CD4-positive, alpha-beta T cell (primary cell): ENCODE measurements at regions not wholly inside any gene's neighbourhood (a gene's known extent, or its start where the extent isn't known, plus 50 kb on each side); places are given as distances from the start of the nearest gene placed in this dataset.

ENCODE experiments used
- ATAC-seq: fragments of 200-7000 bp; cut with Tn5 transposase; one replicate; pipeline ENCODE4 v1.10.0; 2022; ENCODE audit warnings: mild to moderate bottlenecking; ENCODE audit not compliant: poor library complexity
- CTCF ChIA-PET: fragments of 350-600 bp; sonication (Branson Sonifier 250); formaldehyde crosslinking; loops from one replicate; lab custom pipeline; 2021; ENCODE audit warnings: antibody characterized with exemption, inconsistent platforms; lab: Charles Lee
- POLR2A ChIA-PET: fragments of 350-600 bp; sonication (Branson Sonifier 250); formaldehyde crosslinking; loops from one replicate; lab custom pipeline; 2021; ENCODE audit warnings: antibody characterized with exemption, inconsistent platforms; lab: Charles Lee
- DNase-seq, 14 experiments: peaks; one replicate each; pipeline ENCODE4 v3.0.0-alpha.2; 2013 to 2020; ENCODE audit warnings: mixed read lengths in 2 of 14
- H3K27ac ChIP-seq, 2 donors: one replicate each; pipeline versions ENCODE4 v1.5.1 to v1.7.0; 2013; ENCODE audit warnings: low read length in 2 of 2, low read depth in 1 of 2, mild to moderate bottlenecking in 1 of 2
- H3K27me3 ChIP-seq, 2 experiments: 1 replicate in 1 of 2; 2 replicates in 1 of 2; pipeline versions ENCODE4 v1.6.1 to v1.7.0; 2013; ENCODE audit warnings: low read length in 2 of 2, control low read depth in 1 of 2, mild to moderate bottlenecking in 1 of 2, moderate library complexity in 1 of 2; ENCODE audit not compliant: insufficient read depth in 2 of 2, control insufficient read depth in 1 of 2
- H3K36me3 ChIP-seq: one replicate; pipeline ENCODE4 v1.6.1; 2013; ENCODE audit warnings: low read length, control low read depth; ENCODE audit not compliant: insufficient read depth
- H3K4me1 ChIP-seq: one replicate; pipeline ENCODE4 v1.6.1; 2013; ENCODE audit warnings: low read length, control low read depth; ENCODE audit not compliant: insufficient read depth
- H3K4me3 ChIP-seq: one replicate; pipeline ENCODE4 v1.5.1; 2013; ENCODE audit warnings: mild to moderate bottlenecking, low read length, moderate library complexity
- H3K9me3 ChIP-seq, 2 experiments: 1 replicate in 1 of 2; 2 replicates in 1 of 2; pipeline versions ENCODE4 v1.6.1 to v1.7.0; 2013; ENCODE audit warnings: low read length in 2 of 2, mild to moderate bottlenecking in 2 of 2, control low read depth in 1 of 2, moderate library complexity in 1 of 2; ENCODE audit not compliant: control insufficient read depth in 1 of 2, insufficient read depth in 1 of 2
- H3K27ac Mint-ChIP-seq: one replicate; pipeline ENCODE4 v1.8.0; 2020; ENCODE audit warnings: mixed read lengths
- H3K27me3 Mint-ChIP-seq: one replicate; pipeline ENCODE4 v1.8.0; 2021; ENCODE audit warnings: mixed read lengths
- H3K36me3 Mint-ChIP-seq: one replicate; pipeline ENCODE4 v1.8.0; 2021; ENCODE audit warnings: low read depth, mixed read lengths
- H3K4me1 Mint-ChIP-seq: one replicate; pipeline ENCODE4 v1.8.0; 2021; ENCODE audit warnings: low read depth, mixed read lengths
- H3K4me3 Mint-ChIP-seq: one replicate; pipeline ENCODE4 v1.8.0; 2020; ENCODE audit warnings: mild to moderate bottlenecking, mixed read lengths
- H3K9me3 Mint-ChIP-seq: one replicate; pipeline ENCODE4 v1.8.0; 2020; ENCODE audit warnings: mixed read lengths
- intact Hi-C, 2 experiments: fragments of 100-400 bp; cut with DNase I in 1 of 2; cut with micrococcal nuclease in 1 of 2; formaldehyde crosslinking; loops; one replicate each; pipeline versions ENCODE4 v1.15.1 to v1.9.0; 2023 to 2025; cut with DNase I, micrococcal nuclease
- TF ChIP-seq, protein P1 (sequence below): fragments of 200-600 bp; IDR thresholded peaks from one replicate; pipeline ENCODE4 v1.8.0; 2022; ENCODE audit warnings: antibody characterized with exemption, mild to moderate bottlenecking

DNA sequence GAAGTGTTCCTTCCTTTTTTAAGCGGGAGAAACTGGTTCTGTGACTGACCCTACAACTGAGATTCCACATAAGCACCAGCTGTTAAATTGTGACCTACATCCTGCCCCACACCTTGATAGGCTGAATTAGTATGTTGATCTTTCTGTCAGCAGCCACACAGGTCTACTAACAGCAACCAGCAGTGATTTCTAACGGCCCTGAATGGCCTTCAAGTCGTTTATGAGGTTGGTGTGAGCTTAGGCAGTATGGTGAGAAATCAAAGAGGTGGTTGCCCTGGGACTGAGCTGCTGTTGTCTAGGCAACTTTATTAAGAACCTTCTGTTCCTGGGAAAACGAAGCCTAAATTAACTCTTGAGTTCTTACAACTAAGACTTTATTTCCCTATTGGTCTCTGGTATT is 197.2 kb upstream of the FSHR start:
- Mint-ChIP-seq H3K9me3 (peaks cover 5% of the 10 kb centered on the region), H3K27me3 (no peaks in the 10 kb centered on the region), H3K36me3 (no peaks in the 10 kb centered on the region), H3K4me1 (no peaks in the 10 kb centered on the region), H3K27ac (no peak overlapping the region), H3K4me3 (no peak overlapping the region)
- Histone ChIP-seq H3K36me3 (no peaks in the 10 kb centered on the region), H3K9me3 (no peaks in the 10 kb centered on the region), H3K4me3 (no peak overlapping the region), H3K4me1 (no peaks in the 10 kb centered on the region), H3K27me3 (no peaks in the 10 kb centered on the region), H3K27ac (no peak overlapping the region)
- CTCF ChIA-PET = no interaction called here
- TF ChIP-seq, protein P1, sequence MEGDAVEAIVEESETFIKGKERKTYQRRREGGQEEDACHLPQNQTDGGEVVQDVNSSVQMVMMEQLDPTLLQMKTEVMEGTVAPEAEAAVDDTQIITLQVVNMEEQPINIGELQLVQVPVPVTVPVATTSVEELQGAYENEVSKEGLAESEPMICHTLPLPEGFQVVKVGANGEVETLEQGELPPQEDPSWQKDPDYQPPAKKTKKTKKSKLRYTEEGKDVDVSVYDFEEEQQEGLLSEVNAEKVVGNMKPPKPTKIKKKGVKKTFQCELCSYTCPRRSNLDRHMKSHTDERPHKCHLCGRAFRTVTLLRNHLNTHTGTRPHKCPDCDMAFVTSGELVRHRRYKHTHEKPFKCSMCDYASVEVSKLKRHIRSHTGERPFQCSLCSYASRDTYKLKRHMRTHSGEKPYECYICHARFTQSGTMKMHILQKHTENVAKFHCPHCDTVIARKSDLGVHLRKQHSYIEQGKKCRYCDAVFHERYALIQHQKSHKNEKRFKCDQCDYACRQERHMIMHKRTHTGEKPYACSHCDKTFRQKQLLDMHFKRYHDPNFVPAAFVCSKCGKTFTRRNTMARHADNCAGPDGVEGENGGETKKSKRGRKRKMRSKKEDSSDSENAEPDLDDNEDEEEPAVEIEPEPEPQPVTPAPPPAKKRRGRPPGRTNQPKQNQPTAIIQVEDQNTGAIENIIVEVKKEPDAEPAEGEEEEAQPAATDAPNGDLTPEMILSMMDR = no peak
- DNase-seq (no peak), ATAC-seq (no peak)
- POLR2A ChIA-PET = no interaction called here
- intact Hi-C loops = no loop called here

DNA sequence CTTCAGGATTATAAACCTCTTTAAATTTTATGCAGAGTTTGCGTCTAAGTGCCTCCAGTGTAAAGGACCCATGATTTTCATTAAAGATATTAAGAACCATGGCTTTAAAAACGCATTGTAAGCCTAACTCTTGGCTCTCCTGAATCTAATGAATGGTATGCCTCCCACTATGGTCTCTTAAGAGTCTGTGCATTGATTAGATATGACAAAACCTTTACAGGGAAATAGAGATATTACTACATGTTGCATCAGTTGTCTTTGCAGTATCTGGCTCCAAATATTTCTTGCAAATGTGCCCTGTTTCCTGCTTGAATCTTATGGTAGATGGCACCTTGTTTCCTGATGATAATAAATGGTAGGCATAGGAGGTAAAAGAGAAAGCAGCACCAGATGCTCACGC is 189.3 kb upstream of the FSHR start:
- ATAC-seq (no peak), DNase-seq (no peak)
- Mint-ChIP-seq H3K4me1 (no peaks in the 10 kb centered on the region), H3K27ac (no peak overlapping the region), H3K9me3 (peaks cover 5% of the 10 kb centered on the region), H3K4me3 (no peak overlapping the region), H3K27me3 (no peaks in the 10 kb centered on the region), H3K36me3 (no peaks in the 10 kb centered on the region)
- no peak overlapping the region for H3K4me3 ChIP-seq
- no peaks in the 10 kb centered on the region for H3K9me3 ChIP-seq
- CTCF ChIA-PET = no interaction called here
- no peak overlapping the region for H3K27ac ChIP-seq
- H3K36me3 ChIP-seq = no peaks in the 10 kb centered on the region
- intact Hi-C loops = no loop called here
- no peaks in the 10 kb centered on the region for H3K27me3 ChIP-seq
- no peaks in the 10 kb centered on the region for H3K4me1 ChIP-seq
- TF ChIP-seq, protein P1 = no peak
- POLR2A ChIA-PET = no interaction called here

DNA sequence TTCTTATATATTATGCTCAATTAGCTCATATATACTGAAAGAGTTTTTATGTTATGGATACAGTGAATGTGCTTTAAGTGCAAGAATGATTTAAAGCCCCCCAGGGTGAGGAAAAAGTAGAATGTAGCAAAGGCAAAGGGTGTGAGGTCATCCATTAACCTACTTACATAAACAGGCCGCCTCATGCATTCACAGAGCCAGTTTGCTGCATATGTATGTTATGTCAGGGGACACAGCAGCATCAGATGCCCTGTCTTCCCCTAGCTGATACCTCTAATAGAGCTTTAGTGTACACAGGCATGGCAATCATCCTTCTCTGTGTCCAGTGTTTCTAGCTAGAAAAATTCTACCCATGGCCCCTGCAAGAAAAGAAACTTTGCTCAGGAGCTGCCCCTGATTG is 187.8 kb upstream of the FSHR start:
- Mint-ChIP-seq H3K36me3 (no peaks in the 10 kb centered on the region), H3K27me3 (no peaks in the 10 kb centered on the region), H3K4me1 (no peaks in the 10 kb centered on the region), H3K27ac (no peak overlapping the region), H3K9me3 (peaks cover under 1% of the 10 kb centered on the region), H3K4me3 (no peak overlapping the region)
- no peaks in the 10 kb centered on the region for H3K27me3 ChIP-seq
- H3K9me3 ChIP-seq = no peaks in the 10 kb centered on the region
- ChIA-PET POLR2A (no interaction called here), CTCF (no interaction called here)
- no peaks in the 10 kb centered on the region for H3K4me1 ChIP-seq
- H3K4me3 ChIP-seq = no peak overlapping the region
- no peak for DNase-seq
- TF ChIP-seq, protein P1 = no peak
- no peak overlapping the region for H3K27ac ChIP-seq
- no peak for ATAC-seq
- intact Hi-C loops = no loop called here
- no peaks in the 10 kb centered on the region for H3K36me3 ChIP-seq
